ENCODE measurements at regions not wholly inside any gene's neighbourhood (a gene's known extent, or its start where the extent isn't known, plus 50 kb on each side); places are given as distances from the start of the nearest gene placed in this dataset.

- TF ChIP-seq CTCF (IDR thresholded peaks at IDR 0.05) (no peak), EZH2phosphoT487 (IDR thresholded peaks at IDR 0.05) (no peak), EZH2 (IDR thresholded peaks at IDR 0.05) (no peak)
Observed at GRCh38 chr18:30713299-30713698, 329.2 kb downstream of the DSC3 start.
